Erythroblast (primary cell): ENCODE measurements at regions not wholly inside any gene's neighbourhood (a gene's known extent, or its start where the extent isn't known, plus 50 kb on each side); places are given as distances from the start of the nearest gene placed in this dataset.

Experiments
- DNase-seq, 2 experiments: peaks; one replicate each; lab custom pipeline; 2025; lab: John Stamatoyannopoulos, UW
- GATA1 ChIP-seq: IDR thresholded peaks from 2 replicates; pipeline ENCODE4 v1.6.1; 2011; ENCODE audit warnings: low read depth, mild to moderate bottlenecking, control low read depth, low read length, moderate library complexity
- POLR2A ChIP-seq: IDR thresholded peaks from 2 replicates; pipeline ENCODE4 v1.6.1; 2011; ENCODE audit warnings: mild to moderate bottlenecking, low read length

GRCh38 chr16:63066552-63066951 lies 1030.3 kb upstream of the CDH8 start:
- TF ChIP-seq GATA1 (no peak), POLR2A (no peak)
- DNase-seq: no peak

DNA sequence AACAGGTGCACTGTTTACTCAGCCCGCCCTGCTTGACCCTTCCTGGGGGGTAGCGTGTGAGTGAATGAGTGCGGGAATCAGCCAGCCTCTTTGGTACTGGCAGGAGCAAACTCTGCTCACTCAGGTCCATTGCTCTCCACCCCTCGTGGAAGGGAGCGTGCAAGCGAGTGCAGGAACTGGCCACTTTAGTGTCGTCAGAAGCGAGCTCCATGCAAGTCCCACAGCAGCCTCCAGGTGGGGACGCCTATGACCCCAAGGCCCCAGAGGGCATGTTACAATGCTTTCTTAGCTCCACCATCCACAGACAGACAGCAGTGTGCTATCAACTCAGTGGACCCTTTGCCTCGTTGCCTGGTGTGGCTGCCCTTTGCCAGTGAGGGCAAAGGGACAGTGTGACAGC lies 1025.1 kb upstream of the CDH8 start:
- no peak for TF ChIP-seq POLR2A
- TF ChIP-seq GATA1: no peak
- DNase-seq: no peak

- no peak for DNase-seq
- no peak for TF ChIP-seq GATA1
- no peak for TF ChIP-seq POLR2A
Observed at GRCh38 chr16:63059676-63060075, 1023.4 kb upstream of the CDH8 start.

- DNase-seq: no peak
- TF ChIP-seq POLR2A (no peak), GATA1 (no peak)
Observed at GRCh38 chr16:63057341-63057740, 1021.1 kb upstream of the CDH8 start.

DNA sequence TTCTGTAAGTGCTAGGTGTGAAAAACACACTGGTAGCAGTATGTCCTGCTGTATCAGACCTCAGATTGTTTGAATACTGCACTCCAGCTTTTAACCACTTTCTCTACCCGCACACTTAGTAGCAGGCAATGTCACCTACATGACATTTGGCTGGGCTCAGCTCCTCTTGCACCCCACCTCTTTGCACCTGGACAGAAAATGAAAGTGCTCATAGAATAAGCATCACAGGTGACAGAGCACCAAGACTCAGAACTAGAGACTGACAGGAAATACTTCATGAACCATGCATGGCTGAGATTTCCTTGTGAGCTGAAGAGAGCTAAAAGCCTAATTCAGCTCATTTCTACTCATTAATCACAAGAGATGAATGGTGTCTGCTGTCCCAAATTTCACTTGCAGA lies 1014.2 kb upstream of the CDH8 start:
- DNase-seq: no peak
- TF ChIP-seq GATA1 (no peak), POLR2A (no peak)

DNA sequence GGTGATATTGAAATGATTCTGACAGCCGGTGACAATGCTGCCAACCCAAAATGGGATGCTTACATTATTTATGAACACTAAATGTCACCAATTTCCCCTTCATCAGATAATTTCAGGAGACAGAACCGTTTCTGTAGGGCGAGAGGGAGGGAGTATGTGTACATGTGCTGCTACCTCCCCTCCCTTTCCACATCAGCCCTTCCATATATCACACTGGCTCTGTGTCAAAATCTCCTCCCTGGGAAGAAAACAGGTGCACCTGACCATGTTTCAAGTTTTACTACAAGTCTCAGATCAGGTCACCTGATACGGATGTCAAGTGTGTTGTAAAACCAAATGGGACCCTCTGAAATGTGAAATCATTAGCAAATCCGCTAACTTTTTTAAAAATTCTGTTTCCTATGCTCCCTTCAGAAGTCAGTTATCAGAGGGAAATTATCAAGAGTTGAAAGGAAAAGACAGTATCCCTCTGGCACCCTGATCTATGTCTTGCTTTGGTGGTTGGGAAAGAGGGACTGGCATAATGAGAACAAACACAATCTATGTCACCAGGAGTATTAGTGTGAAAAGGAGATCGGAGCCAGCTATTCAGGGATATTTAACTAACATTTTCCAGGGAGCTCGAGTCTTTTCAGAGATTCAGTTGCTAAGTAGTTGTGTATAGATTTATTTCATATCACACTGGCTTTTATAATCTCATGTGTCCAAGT lies 1002.3 kb upstream of the CDH8 start:
- TF ChIP-seq POLR2A (no peak), GATA1 (no peak)
- no peak for DNase-seq

- DNase-seq: no peak
- TF ChIP-seq GATA1 (no peak), POLR2A (no peak)
Observed at GRCh38 chr16:63037761-63038396, 1001.6 kb upstream of the CDH8 start.

GRCh38 chr16:63018581-63019223 lies 982.5 kb upstream of the CDH8 start:
- no peak for DNase-seq
- TF ChIP-seq POLR2A (no peak), GATA1 (no peak)

- DNase-seq: no peak
- no peak for TF ChIP-seq GATA1
- no peak for TF ChIP-seq POLR2A
Observed at GRCh38 chr16:63008688-63009087, 972.5 kb upstream of the CDH8 start.

GRCh38 chr16:63005356-63005755 lies 969.1 kb upstream of the CDH8 start:
- no peak for TF ChIP-seq POLR2A
- TF ChIP-seq GATA1: no peak
- no peak for DNase-seq

GRCh38 chr16:62989480-62989879 lies 953.2 kb upstream of the CDH8 start:
- DNase-seq: no peak
- TF ChIP-seq POLR2A: no peak
- TF ChIP-seq GATA1: no peak

GRCh38 chr16:62985722-62986121 lies 949.5 kb upstream of the CDH8 start:
- TF ChIP-seq GATA1 (no peak), POLR2A (no peak)
- no peak for DNase-seq

DNA sequence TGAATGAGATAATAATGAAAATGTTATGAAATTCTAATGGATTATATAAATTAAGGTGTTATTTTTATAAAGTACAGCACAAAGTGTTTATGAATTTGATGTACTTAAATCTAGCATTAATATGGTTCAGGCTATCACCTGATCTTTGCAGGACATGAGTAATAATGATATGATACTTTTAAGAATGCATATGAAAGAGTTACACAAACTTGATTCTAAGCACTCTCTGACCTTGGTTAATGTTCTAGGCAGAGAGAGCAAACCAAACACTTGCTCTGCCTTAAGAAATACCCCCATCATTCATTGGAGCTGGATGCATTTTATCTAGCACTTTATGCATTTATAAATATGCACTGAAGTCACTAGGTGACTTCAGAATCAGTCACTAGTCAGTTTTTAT lies 942.2 kb upstream of the CDH8 start:
- TF ChIP-seq POLR2A: no peak
- TF ChIP-seq GATA1: no peak
- no peak for DNase-seq

DNA sequence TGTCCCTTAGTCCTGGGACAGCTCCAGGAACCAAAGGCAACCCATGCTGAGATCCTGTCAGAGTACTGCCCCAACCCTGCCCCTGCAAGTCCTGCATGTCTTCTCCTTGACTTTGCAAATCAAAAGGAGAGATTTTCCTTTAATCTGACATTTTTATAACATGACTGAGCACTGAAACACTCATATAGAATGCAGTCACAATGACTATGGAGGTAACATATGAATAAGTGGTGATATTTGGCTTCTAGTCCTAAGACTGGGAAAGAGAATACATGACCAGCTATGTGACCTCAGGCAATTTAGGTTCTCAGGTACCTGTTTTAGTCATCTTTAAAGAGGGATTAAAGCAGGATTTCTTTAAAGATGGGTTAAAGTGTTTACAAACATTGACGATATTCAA lies 941.6 kb upstream of the CDH8 start:
- no peak for DNase-seq
- TF ChIP-seq POLR2A: no peak
- no peak for TF ChIP-seq GATA1

DNA sequence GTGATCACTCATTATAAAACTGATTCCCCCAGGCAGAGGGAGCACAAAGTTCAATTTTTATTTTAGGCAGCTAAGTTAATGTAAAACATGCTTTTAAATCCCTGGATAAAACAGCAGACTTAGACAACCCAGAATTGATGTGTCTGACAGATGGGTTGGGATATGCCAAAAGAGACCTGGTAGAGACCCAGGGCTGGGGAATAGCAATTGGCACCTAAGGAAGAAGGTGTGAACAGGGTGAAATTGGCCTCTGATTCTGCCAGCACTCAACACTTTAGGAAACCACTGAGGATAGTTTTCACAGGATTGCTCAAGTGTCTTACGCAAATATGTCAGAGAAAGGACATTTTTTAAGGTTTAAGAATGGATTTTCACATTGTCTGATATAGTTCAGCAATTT lies 938.2 kb upstream of the CDH8 start:
- TF ChIP-seq POLR2A (no peak), GATA1 (no peak)
- no peak for DNase-seq
